Cardiac fibroblast (primary cell): ENCODE measurements at regions not wholly inside any gene's neighbourhood (a gene's known extent, or its start where the extent isn't known, plus 50 kb on each side); places are given as distances from the start of the nearest gene placed in this dataset.

ENCODE experiments used
- DNase-seq, 2 donors: peaks; one replicate each; pipeline versions ENCODE4 v3.0.0 to v3.0.0-alpha.2; 2010; ENCODE audit warnings: low read depth in 2 of 2
- H3K4me3 ChIP-seq, 2 donors: replicated peaks in 1 of 2; 1 replicate in 1 of 2; 2 replicates in 1 of 2; pipeline ENCODE4 v1.5.1; 2011; ENCODE audit warnings: low read depth in 2 of 2, low read length in 2 of 2, mild to moderate bottlenecking in 2 of 2, moderate library complexity in 1 of 2
- TF ChIP-seq, protein P1 (sequence below): IDR thresholded peaks from one replicate; pipeline ENCODE4 v1.5.1; 2011; ENCODE audit warnings: low read depth, mild to moderate bottlenecking, low read length, inconsistent platforms

DNA sequence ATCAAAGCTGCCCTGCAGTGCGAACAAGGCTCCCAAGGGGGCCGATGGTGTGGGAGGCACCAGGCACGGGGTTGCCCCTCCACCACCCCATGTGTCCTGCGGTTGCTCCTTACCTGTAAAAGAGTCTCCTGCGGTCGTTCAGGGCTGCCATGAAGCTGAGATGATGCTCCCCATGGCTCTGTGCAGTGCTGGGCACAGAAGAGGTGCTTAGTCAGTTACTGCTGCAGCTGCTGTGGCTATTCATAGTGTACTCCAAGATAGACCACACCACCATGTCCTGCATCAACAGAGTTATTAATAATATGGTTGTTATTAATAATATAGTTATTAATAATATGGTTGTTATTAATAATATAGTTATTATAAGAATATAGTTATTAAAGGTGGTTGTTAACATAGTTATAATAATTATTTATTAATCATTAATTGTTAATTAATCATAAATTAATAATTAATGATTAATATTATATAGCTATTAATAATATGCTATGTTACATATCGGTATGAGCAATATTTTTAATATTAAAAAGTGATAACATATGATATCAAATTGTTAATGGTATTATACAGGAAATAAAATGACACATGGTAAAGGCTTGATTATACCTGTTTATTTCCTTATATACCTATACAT lies 97.0 kb upstream of the PFKP start:
- TF ChIP-seq, protein P1, sequence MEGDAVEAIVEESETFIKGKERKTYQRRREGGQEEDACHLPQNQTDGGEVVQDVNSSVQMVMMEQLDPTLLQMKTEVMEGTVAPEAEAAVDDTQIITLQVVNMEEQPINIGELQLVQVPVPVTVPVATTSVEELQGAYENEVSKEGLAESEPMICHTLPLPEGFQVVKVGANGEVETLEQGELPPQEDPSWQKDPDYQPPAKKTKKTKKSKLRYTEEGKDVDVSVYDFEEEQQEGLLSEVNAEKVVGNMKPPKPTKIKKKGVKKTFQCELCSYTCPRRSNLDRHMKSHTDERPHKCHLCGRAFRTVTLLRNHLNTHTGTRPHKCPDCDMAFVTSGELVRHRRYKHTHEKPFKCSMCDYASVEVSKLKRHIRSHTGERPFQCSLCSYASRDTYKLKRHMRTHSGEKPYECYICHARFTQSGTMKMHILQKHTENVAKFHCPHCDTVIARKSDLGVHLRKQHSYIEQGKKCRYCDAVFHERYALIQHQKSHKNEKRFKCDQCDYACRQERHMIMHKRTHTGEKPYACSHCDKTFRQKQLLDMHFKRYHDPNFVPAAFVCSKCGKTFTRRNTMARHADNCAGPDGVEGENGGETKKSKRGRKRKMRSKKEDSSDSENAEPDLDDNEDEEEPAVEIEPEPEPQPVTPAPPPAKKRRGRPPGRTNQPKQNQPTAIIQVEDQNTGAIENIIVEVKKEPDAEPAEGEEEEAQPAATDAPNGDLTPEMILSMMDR = no peak
- no peak for DNase-seq
- H3K4me3 ChIP-seq = no peak overlapping the region

DNA sequence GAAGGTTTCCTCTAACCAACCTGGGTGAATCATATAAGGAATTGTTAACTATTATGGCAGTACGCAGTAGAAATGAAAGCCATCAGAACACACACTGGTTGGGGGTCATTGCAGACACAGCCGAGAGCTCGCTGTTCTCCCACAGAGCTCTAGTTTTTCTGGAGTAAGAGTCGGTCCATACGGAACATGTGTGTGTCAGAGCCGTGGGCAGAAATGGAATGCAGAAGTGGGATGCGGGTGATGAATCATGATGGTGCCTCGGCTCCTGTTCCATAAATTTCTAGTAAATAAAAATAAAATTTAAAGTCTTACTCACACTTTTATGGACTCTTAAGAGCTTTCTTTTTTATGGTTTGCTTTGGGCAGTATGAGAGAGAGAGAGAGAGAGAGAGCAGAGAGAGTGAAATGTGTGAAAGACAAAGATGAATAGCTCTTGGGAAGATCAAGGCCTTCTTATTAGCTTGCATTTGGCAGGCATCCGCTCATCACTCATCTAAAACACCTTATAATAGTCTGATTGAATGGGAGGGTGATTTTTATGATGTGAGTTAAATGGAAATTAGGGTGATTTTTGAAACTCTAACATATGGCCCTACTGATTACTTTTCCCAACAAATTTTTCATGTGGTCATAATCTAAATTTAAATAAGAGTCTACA lies 98.8 kb upstream of the PFKP start:
- H3K4me3 ChIP-seq = no peak overlapping the region
- TF ChIP-seq, protein P1 = no peak
- DNase-seq = peak in 1 of 2 donors; percentile 40

DNA sequence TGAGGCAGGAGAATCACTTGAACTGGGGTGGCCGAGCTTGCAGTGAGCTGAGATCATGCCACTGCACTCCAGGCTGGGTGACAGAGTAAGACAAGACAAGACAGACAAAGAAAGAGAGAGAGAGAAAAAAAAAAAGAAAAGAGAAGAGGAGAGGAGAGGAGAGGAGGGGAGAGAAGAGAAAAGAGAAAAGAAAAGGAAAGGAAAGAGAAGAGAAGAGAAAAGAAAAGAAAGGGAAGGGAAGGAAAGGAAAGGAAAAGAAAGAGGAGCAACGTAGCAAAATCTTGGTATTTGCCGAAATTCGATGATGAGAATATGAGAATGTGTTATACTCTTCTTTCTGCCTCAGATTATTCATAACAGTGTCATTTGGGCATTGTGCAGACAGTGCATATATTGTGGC lies 101.2 kb upstream of the PFKP start:
- TF ChIP-seq, protein P1 = no peak
- DNase-seq = no peak
- H3K4me3 ChIP-seq = no peak overlapping the region

DNA sequence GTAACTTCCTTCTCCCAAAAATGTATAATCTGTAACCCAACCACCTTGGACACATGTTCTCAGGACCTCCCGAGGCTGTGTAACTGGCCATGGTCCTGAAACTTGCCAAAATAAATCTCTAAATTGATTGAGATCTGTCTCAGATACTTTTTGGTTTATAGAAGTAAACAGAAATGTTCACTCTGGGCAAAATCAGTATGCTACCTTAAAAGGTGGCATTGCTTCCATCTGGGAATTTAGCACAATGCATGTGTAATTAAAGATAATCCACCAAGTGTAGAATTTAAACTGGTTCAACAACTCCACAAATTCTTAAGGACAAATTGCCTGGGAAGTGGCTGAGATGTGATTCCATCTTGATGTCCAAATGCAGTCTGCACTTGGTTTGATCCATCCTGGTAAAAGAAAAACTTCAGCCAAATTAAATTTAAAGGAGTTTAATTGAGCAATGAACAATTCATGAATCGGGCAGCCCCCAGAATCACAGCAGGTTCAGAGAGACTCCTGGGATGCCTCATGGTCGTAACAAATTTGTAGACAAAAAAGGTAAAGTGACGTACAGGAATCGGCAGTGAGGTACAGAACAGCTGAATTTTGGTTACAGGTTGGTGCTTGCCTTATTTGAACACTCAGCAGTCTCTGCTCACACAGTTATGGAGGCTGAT lies 102.6 kb upstream of the PFKP start:
- H3K4me3 ChIP-seq = no peak overlapping the region
- TF ChIP-seq, protein P1 = no peak
- DNase-seq = no peak

DNA sequence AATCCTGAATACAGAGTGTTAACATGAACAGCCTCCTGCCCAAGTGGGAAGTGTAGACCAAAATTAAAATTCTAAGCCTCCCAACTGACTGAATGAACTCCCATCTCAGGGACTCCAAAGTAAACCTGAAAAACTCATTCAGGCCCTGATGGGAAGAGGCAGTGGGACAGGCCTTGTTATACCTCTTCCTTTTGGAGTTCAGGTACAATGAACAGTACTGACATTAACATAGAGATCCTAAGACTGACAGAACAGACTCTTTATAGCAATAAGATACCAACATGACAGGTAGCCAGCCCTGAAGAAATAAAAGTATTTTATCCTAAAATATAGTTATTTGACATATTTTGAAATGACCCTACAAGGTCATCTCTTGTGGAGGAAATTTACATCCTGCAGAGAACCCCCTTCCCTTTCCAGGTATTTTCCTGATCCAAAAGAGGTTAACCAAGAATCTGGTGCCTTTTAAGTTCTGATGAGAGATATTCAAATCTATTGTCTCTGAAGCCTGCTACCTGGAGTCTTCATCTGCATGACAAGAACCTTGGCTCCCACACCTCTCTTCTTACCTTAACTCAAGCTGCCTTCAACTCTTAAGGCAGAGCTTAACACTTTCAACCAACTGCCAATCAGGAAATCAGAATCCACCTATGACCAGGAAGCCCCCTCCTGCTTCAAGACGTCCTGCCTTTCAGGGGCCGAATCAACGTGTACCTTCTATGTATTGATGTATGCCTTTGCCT lies 103.3 kb upstream of the PFKP start:
- no peak overlapping the region for H3K4me3 ChIP-seq
- DNase-seq = no peak
- TF ChIP-seq, protein P1 = no peak

DNA sequence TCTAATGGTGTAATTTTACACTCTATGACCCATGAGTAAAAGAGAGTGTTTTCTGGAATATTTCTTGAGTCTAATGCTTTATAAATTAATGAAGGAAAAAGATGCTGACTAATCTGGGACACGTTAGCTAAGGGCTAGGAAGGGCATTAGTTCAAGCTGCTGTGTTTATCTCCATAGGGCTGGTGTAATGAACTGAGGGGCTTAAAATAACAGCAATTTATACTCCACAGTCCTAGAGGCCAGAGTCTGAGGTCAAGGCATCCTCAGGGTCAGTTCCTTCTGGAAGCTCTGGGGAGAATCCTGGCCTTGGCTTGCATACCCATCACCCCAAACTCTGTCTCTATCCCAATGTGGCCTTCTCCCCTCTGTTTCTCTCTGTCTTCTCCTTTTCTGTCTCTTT lies 105.2 kb upstream of the PFKP start:
- no peak for DNase-seq
- no peak overlapping the region for H3K4me3 ChIP-seq
- TF ChIP-seq, protein P1 = no peak
